Activated CD8-positive, alpha-beta T cell treated with anti-CD3 and anti-CD28 coated beads for 36 hours (primary cell): ENCODE measurements at regions not wholly inside any gene's neighbourhood (a gene's known extent, or its start where the extent isn't known, plus 50 kb on each side); places are given as distances from the start of the nearest gene placed in this dataset.

ENCODE experiments used
- ATAC-seq: fragments of 200-7000 bp; cut with Tn5 transposase; one replicate; pipeline ENCODE4 v1.10.0; 2021; ENCODE audit warnings: mild to moderate bottlenecking, moderate library complexity
- CTCF ChIA-PET: fragments of 350-600 bp; sonication (Branson Sonifier 250); formaldehyde crosslinking; loops from one replicate; lab custom pipeline; 2021; ENCODE audit warnings: antibody characterized with exemption; lab: Charles Lee
- POLR2A ChIA-PET: fragments of 350-600 bp; sonication (Branson Sonifier 250); formaldehyde crosslinking; loops from one replicate; lab custom pipeline; 2021; ENCODE audit warnings: antibody characterized with exemption; lab: Charles Lee
- DNase-seq: peaks from one replicate; pipeline ENCODE4 v3.0.0-alpha.2; 2020
- H3K27ac Mint-ChIP-seq: one replicate; pipeline ENCODE4 v1.8.0; 2021; ENCODE audit warnings: mild to moderate bottlenecking, mixed read lengths
- H3K27me3 Mint-ChIP-seq: one replicate; pipeline ENCODE4 v1.8.0; 2021; ENCODE audit warnings: mixed read lengths
- H3K36me3 Mint-ChIP-seq: one replicate; pipeline ENCODE4 v1.8.0; 2021; ENCODE audit warnings: low read depth, mixed read lengths
- H3K4me1 Mint-ChIP-seq: one replicate; pipeline ENCODE4 v1.8.0; 2021; ENCODE audit warnings: low read depth, mixed read lengths
- H3K4me3 Mint-ChIP-seq: one replicate; pipeline ENCODE4 v1.8.0; 2021; ENCODE audit warnings: mild to moderate bottlenecking, moderate library complexity, mixed read lengths
- H3K9me3 Mint-ChIP-seq: one replicate; pipeline ENCODE4 v1.8.0; 2021; ENCODE audit warnings: mixed read lengths
- CTCF ChIP-seq: fragments of 200-600 bp; IDR thresholded peaks from one replicate; pipeline ENCODE4 v1.8.0; 2022; ENCODE audit warnings: antibody characterized with exemption, mild to moderate bottlenecking
- intact Hi-C: fragments of 100-400 bp; cut with micrococcal nuclease; formaldehyde crosslinking; loops from one replicate; pipeline ENCODE4 v1.10.0; 2022

- Mint-ChIP-seq H3K4me3 (no peak overlapping the region), H3K27ac (no peak overlapping the region), H3K9me3 (no peaks in the 10 kb centered on the region), H3K4me1 (no peaks in the 10 kb centered on the region), H3K36me3 (no peaks in the 10 kb centered on the region), H3K27me3 (no peaks in the 10 kb centered on the region)
- no peak for TF ChIP-seq CTCF
- ATAC-seq, result no peak
- ChIA-PET POLR2A (no interaction called here), CTCF (no interaction called here)
- intact Hi-C loops, result no loop called here
- DNase-seq, result no peak
These were observed 605.6 kb upstream of the CDH5 start for GRCh38 chr16:65760874-65761273.

GRCh38 chr16:65758620-65759019, 607.9 kb upstream of the CDH5 start:
- ChIA-PET CTCF (no interaction called here), POLR2A (no interaction called here)
- Mint-ChIP-seq H3K27ac (no peak overlapping the region), H3K9me3 (peaks cover 2% of the 10 kb centered on the region), H3K27me3 (no peaks in the 10 kb centered on the region), H3K4me1 (no peaks in the 10 kb centered on the region), H3K36me3 (no peaks in the 10 kb centered on the region), H3K4me3 (no peak overlapping the region)
- no peak for DNase-seq
- no peak for TF ChIP-seq CTCF
- intact Hi-C loops, result no loop called here
- no peak for ATAC-seq

- no peak for TF ChIP-seq CTCF
- CTCF ChIA-PET, result no interaction called here
- POLR2A ChIA-PET, result no interaction called here
- H3K9me3 Mint-ChIP-seq, result peaks cover 2% of the 10 kb centered on the region
- H3K36me3 Mint-ChIP-seq, result no peaks in the 10 kb centered on the region
- H3K4me3 Mint-ChIP-seq, result no peak overlapping the region
- H3K27me3 Mint-ChIP-seq, result no peaks in the 10 kb centered on the region
- no peak overlapping the region for H3K27ac Mint-ChIP-seq
- ATAC-seq (no peak), DNase-seq (no peak)
- no peaks in the 10 kb centered on the region for H3K4me1 Mint-ChIP-seq
- intact Hi-C loops, result no loop called here
These were observed 609.4 kb upstream of the CDH5 start for GRCh38 chr16:65757064-65757463.

DNA sequence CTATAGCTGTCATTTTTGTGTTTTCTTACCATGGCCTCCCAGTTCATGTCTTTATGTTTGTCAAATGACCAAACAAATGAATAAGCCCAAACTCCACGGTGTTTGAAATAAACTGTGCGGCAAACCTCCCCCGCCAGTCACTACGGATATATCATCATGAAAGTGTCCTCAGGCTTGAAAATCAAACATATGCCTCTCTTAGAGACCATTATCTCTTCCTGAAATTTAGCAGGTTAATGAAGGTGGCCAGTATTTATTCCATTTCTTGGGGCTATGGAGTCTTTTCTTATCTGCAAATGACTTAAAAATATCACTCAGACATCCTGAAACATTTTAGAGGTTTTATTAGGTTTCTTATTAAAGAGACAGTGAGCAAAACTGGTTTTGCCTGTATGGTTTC, 610.3 kb upstream of the CDH5 start:
- Mint-ChIP-seq H3K9me3 (peaks cover 2% of the 10 kb centered on the region), H3K4me3 (no peak overlapping the region), H3K4me1 (no peaks in the 10 kb centered on the region), H3K27ac (no peak overlapping the region), H3K27me3 (no peaks in the 10 kb centered on the region), H3K36me3 (no peaks in the 10 kb centered on the region)
- POLR2A ChIA-PET, result no interaction called here
- CTCF ChIA-PET, result no interaction called here
- TF ChIP-seq CTCF, result no peak
- DNase-seq, result no peak
- intact Hi-C loops, result no loop called here
- no peak for ATAC-seq

DNA sequence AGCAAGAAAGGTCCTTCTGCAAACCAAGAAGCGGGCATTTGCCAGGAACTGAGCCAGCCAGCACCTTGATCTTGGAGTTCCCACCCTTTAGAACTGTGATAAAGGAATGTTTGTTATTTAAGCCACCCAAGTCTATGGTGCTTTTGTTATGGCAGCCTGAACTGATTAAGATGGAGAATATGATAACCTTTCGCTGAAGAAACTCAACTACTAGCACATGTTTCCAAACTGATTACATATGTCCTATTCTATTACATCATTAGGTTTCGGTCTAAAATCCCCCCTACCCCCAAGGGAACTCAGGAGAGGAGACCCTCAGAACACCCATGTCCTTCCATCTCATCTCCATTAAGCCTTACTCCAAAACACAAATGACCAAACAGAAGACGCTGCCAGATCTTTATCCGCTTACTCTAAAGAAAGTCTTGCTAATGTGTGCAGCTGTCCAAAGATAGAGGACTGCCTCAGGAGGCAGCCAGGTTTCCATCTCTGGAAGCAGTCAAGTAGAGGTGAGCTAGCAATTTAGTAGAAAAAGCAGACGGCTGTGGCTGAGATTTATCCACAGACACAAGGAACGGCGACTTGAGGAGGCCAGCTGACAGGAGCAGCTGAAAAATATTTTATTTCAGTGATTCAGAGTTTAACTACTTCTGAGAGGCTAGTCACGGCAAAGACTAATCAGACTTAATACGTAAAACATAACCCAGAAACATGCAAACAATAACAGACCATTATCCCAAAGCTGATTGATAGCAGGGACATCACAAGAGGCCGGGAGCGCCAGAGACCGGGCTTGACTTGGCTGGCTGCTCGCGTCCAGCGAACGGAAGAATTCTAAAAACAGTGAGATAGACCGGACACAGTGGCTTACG, 611.4 kb upstream of the CDH5 start:
- DNase-seq (no peak), ATAC-seq (no peak)
- TF ChIP-seq CTCF, result no peak
- POLR2A ChIA-PET, result no interaction called here
- CTCF ChIA-PET, result no interaction called here
- no peak overlapping the region for H3K27ac Mint-ChIP-seq
- H3K9me3 Mint-ChIP-seq, result peaks cover 2% of the 10 kb centered on the region
- H3K36me3 Mint-ChIP-seq, result no peaks in the 10 kb centered on the region
- intact Hi-C loops, result no loop called here
- no peaks in the 10 kb centered on the region for H3K4me1 Mint-ChIP-seq
- H3K27me3 Mint-ChIP-seq, result no peaks in the 10 kb centered on the region
- no peak overlapping the region for H3K4me3 Mint-ChIP-seq
